IPS-11a (cell line): ENCODE measurements at regions not wholly inside any gene's neighbourhood (a gene's known extent, or its start where the extent isn't known, plus 50 kb on each side); places are given as distances from the start of the nearest gene placed in this dataset.
"Not testable (repeated sequence)": the region's sequence is repeated elsewhere in the genome, so short reads cannot be mapped to it uniquely, and the experiment has no call there.

Source experiments
- H3K4me3 ChIP-seq: one replicate; pipeline ENCODE4 v1.5.1; 2013; ENCODE audit warnings: low read depth, low read length, control low read depth

GRCh38 chr7:21305455-21306235 lies 122.2 kb upstream of the SP4 start:
- H3K4me3 ChIP-seq: no peak overlapping the region

GRCh38 chr7:21314954-21315353 lies 112.9 kb upstream of the SP4 start:
- H3K4me3 ChIP-seq: no peak overlapping the region

DNA sequence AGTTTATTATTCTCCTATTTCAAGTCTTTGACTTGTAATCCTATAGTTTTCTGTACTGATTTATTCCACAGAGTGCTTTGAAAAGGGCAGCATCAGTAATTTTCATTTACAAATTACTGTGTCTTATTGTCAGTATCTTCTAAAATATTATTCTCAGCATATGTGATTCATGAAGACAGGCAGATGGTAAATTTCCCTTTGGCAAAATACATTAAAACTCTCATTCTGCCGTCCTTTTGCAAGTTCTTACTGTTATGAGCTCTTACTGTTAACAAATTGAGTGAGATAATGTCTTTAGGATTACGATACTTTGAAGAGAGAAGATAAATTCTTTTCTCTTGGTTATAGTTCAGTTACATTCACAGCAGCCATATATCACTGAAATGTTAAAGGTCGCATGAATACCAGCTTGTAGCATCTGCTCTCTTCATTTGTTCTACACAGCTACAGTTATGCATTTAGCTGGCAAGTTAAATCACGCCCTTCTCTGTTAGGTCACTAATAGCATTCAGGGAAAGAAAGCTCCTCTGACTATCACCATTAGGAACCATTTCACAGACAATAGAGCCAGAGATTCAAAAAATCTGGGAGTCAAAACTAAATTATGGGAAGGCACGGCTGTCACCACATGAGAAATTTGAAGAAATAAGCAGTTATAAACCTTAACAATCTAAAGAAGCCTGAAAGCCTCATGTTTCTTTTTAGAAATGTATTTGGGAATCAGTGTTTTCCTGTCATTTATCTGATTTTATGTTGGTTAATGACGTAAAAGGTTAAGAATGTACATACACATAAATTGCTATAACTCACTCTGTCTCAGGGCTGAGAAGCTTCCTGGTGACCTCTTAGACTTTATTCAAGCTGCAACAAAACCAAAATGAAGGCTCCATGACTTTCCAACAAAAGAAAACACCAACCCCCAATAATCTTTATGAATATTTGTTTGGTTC lies 109.6 kb upstream of the SP4 start:
- no peak overlapping the region for H3K4me3 ChIP-seq

GRCh38 chr7:21318916-21319270 lies 109.0 kb upstream of the SP4 start:
- H3K4me3 ChIP-seq: no peak overlapping the region

GRCh38 chr7:21326241-21326640 lies 101.6 kb upstream of the SP4 start:
- H3K4me3 ChIP-seq: no peak overlapping the region

GRCh38 chr7:21326921-21327320 lies 101.0 kb upstream of the SP4 start:
- H3K4me3 ChIP-seq: no peak overlapping the region

- H3K4me3 ChIP-seq: no peak overlapping the region
Observed at GRCh38 chr7:21327422-21328409, 100.2 kb upstream of the SP4 start.

DNA sequence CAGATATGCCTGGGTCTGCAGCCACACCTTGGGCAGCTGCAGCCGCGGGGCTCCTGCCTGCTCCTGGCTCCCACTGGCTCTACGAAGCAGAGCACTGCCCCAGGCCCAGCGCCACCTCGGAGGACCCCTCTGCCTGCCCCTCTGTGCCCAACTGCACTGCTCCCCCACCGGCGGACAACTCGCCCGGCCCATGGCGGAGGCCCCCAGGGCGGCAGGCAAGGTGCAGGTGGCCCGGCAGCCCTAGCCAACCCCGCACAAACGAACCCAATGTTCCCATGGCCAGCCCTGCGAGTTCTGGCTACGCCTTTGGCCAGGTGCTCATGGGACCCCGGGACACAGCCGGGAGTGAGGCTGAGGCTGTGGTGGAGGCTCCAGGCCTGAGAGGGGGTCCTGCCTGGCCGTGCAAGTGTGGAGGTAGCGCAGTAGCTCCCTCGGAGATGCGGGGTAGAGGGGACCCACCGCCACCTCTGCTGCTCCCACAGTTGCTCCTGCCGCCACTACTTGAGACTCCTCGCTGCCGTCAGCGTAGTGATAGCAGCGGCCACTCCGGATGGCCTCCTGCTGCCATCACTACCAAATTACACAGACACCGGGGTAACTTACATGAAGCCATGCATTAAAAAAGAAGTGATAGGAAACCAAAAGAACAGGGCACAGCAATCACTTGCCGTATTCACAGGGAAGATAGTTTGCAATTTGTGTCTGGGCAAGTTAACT lies 97.3 kb upstream of the SP4 start:
- no peak overlapping the region for H3K4me3 ChIP-seq

- H3K4me3 ChIP-seq: no peak overlapping the region
Observed at GRCh38 chr7:21334906-21335305, 93.0 kb upstream of the SP4 start.

DNA sequence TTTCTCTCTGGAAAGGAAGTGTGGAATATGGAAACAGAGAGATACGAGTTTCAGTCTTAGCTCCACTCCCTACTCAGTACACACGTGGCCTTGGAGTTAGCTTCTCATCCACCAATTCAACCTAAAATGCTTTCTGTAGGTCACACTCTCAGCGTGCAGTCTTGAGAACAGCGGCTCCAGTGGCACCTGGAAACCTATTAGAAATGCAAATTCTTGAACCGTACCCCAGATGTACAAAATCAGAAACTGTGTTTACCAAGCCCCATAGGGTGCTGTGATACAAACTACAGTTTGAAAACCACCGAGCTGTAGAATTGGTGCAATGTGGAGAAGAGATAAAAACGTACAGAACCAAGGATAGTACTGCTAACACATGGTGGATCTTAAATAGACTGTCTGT lies 91.1 kb upstream of the SP4 start:
- no peak overlapping the region for H3K4me3 ChIP-seq

- H3K4me3 ChIP-seq: no peak overlapping the region
Observed at GRCh38 chr7:21338728-21339164, 89.1 kb upstream of the SP4 start.

GRCh38 chr7:21344900-21345299 lies 83.0 kb upstream of the SP4 start:
- not testable (repeated sequence) for H3K4me3 ChIP-seq

DNA sequence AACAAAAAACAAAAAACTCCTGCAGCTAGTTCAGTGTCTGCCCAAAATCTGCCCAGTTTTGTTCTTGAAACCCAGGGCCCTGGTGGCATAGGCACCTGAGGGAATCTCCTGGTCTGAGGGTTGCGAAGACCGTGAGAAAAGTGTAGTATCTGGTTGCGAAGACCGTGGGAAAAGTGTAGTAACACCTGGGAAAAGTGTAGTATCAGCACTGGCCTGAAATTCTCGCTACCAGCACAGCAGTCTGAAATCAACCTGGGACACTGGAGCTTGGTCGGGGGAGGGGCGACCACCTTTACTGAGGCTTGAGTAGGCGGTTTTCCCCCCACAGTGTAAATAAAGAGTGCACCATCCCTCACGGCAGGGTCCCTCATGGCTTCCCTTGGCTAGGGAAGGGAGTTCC lies 82.5 kb upstream of the SP4 start:
- no peak overlapping the region for H3K4me3 ChIP-seq

DNA sequence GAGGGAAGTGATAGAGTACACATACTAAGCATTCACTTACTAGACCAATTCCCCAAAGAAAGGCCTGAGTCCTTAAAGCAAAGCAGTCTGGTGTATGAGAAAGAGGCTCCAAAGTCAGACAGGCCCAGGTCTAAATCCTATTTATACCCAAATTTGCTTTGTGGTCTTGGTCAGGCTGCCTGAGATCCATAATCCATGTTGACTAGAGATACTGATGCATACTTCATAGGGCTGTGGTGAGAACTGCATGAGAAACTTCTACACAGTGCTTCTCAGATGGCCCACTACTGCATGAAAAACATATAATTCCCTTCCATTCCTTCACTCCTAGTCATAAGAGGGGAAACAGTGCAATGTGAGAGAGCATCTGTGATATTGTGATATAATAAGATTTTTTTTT lies 81.6 kb upstream of the SP4 start:
- no peak overlapping the region for H3K4me3 ChIP-seq

DNA sequence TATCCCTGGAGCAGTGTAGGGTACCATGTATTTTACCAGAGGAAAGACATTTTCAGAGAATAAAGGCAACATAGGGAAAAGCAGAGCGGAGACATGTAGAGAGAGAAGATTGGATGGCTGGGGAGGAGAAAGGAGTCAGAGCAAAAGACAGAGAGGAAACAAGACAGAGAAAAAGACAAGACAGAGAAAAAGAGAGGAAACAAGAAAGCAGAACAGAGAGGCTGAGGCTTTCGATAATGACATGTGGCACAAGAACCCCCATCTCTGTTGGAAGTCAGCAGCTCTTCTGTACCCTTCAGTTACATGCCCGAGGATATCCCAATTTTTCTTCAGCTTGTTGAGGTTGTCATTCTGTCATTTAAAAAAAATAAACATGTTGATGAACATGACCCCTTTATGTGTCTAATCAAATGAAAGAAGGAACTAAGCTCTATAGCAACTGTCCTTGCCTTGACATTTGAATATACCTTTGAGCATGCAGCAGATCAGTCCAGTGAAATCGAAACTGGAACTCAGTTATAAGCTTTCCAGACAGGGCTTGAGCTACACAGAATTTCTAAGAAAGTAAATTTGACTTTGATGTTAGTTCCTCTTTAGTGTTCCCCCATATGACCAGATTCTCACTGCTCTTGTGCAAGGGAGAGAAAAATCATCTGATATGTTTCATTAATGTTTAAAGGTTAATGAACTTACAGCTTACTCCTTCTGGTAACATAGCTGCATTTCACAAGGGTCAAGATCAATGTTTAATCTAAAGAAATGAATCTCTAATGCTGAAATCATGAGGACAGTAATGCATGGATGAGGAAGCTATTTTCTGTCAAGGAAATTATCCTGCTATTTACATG lies 75.1 kb upstream of the SP4 start:
- H3K4me3 ChIP-seq: no peak overlapping the region

DNA sequence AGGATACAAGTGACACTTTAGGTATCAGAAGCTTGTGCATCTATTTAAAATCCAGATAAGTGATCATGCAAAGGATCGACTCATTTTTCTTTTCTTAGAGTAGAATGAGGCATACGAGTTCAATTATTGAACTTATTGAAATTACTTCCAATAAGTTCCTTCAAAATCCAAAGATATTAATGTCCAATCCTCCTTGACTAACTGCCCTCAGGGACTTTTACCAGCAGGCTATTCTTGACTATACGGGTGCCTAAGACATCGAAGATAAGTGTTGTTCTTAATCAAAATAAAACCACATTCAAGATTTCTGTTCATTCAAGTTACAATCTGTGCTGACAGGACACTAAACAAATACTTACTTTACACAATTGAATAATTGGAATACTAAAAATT lies 74.5 kb upstream of the SP4 start:
- no peak overlapping the region for H3K4me3 ChIP-seq

DNA sequence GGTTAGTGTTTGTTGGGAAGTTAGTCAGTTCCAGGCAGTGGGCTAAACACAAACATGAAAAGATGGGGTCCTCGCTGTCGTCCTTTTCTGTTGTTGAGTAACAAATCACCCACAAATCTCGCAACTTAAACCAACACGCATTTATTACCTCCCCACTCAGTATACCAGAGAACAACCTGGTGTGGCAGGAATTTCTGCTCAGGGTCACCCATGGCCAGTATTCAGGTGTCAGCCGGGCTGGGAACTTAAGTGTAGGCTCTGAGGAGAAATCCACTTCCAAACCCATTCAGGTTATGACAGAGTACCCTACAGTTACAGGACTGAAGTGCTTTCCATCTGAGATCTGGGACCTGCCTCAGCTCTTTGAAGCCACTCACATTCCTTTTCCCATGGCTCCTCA lies 73.6 kb upstream of the SP4 start:
- H3K4me3 ChIP-seq: no peak overlapping the region

DNA sequence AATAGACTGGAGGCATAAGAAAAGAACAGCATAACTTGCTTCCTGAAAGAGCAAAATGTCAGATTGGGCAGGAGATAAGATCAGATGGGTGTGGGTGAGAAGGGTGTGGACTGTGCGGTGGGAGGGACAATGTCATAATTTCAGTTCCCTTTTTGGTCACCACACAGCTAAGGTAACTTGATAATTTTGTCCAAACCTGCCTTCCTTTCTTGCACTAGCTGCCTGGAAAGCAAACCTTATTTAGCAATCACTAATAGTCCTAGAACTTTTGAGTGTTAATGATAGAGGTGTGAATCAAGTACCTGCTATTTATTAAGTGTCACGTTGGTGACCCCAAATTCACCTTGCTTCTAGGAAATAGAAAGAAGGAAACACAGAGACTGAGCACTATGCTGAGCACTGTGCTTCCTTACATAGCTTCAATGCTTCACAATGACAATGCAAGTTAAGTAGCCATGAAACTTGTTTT lies 72.4 kb upstream of the SP4 start:
- H3K4me3 ChIP-seq: no peak overlapping the region

- no peak overlapping the region for H3K4me3 ChIP-seq
Observed at GRCh38 chr7:21356616-21357015, 71.3 kb upstream of the SP4 start.
